AG04450 (cell line): ENCODE measurements at regions not wholly inside any gene's neighbourhood (a gene's known extent, or its start where the extent isn't known, plus 50 kb on each side); places are given as distances from the start of the nearest gene placed in this dataset.

Experiments
- CTCF ChIA-PET: fragments of 300-600, 350-600 bp; formaldehyde crosslinking; extraction: SDS; loops from one replicate; lab custom pipeline; 2022; ENCODE audit warnings: antibody characterized with exemption, inconsistent platforms; lab: Charles Lee
- POLR2A ChIA-PET: fragments of 350-600 bp; formaldehyde crosslinking; extraction: SDS; loops from one replicate; lab custom pipeline; 2021; ENCODE audit warnings: antibody characterized with exemption, inconsistent platforms; lab: Yijun Ruan, JAX
- DNase-seq: peaks from one replicate; pipeline ENCODE4 v3.0.0-alpha.2; 2011; ENCODE audit warnings: low read depth, low spot score
- H3K27ac ChIP-seq: one replicate; pipeline ENCODE4 v1.5.1; 2012; ENCODE audit warnings: low read depth, low read length, control low read depth
- H3K27me3 ChIP-seq: one replicate; pipeline ENCODE4 v1.6.0; 2012; ENCODE audit warnings: low read length; ENCODE audit not compliant: control insufficient read depth, insufficient read depth
- H3K4me3 ChIP-seq: 2 replicates; pipeline ENCODE4 v1.5.1; 2011; ENCODE audit warnings: mild to moderate bottlenecking, low read depth, low read length, control low read depth
- H3K9me3 ChIP-seq: 2 replicates; pipeline ENCODE4 v1.5.1; 2012; ENCODE audit warnings: low read length; ENCODE audit not compliant: control insufficient read depth, insufficient read depth
- CTCF ChIP-seq: IDR thresholded peaks from 2 replicates; pipeline ENCODE4 v1.5.1; 2011; ENCODE audit warnings: low read depth, low read length, control low read depth, inconsistent platforms

GRCh38 chr12:67400742-67401141, 131.6 kb downstream of the CAND1 start:
- no peaks in the 10 kb centered on the region; the same call in 1 of the 2 replicates for H3K9me3 ChIP-seq
- H3K27me3 ChIP-seq: peaks cover 4% of the 10 kb centered on the region
- H3K27ac ChIP-seq: no peak overlapping the region
- ChIA-PET CTCF (no interaction called here), POLR2A (no interaction called here)
- no peak for DNase-seq
- no peak overlapping the region for H3K4me3 ChIP-seq
- TF ChIP-seq CTCF: no peak

- ChIA-PET POLR2A (interaction anchor here (1.0 to 1.1 kb wide), 2 partner anchors 24 to 54 kb away, joined by 3 to 6 read pairs; no protein-coding TSS in a partner anchor), CTCF (interaction anchor here (1.0 to 1.4 kb wide), 2 partner anchors 32 to 54 kb away, joined by 4 to 5 read pairs; no protein-coding TSS in a partner anchor)
- Histone ChIP-seq H3K27ac (no peak overlapping the region), H3K27me3 (no peaks in the 10 kb centered on the region), H3K4me3 (no peak overlapping the region), H3K9me3 (no peaks in the 10 kb centered on the region)
- no peak for DNase-seq
- TF ChIP-seq CTCF: no peak
These were observed 141.1 kb downstream of the CAND1 start for GRCh38 chr12:67410246-67410645.

DNA sequence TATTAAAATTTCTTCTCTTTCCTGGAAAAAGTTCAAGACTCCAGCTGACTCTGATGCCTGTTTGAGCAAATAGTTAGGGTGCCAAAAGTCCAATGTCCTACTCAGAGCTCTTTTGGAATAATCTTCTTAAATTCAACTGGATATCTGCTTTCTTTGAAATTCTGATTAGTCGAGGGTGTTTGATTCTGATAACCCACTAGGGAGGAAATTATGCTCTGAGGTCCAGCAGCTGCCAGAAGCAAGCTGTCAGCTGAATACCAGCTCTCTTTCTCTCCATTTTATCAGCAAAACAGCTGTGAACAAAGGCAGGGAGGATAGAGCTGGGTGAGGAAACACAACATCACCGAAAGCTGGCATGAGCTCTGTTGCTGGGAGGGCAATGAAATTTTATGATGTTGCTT, 141.5 kb downstream of the CAND1 start:
- H3K27ac ChIP-seq: no peak overlapping the region
- CTCF ChIA-PET: interaction anchor here (1.0 to 1.4 kb wide), 2 partner anchors 31 to 55 kb away, joined by 4 to 5 read pairs; no protein-coding TSS in a partner anchor
- TF ChIP-seq CTCF: no peak
- POLR2A ChIA-PET: interaction anchor here (1.0 to 1.1 kb wide), 2 partner anchors 24 to 55 kb away, joined by 3 to 6 read pairs; no protein-coding TSS in a partner anchor
- no peaks in the 10 kb centered on the region for H3K27me3 ChIP-seq
- H3K4me3 ChIP-seq: no peak overlapping the region
- no peaks in the 10 kb centered on the region for H3K9me3 ChIP-seq
- DNase-seq: no peak

DNA sequence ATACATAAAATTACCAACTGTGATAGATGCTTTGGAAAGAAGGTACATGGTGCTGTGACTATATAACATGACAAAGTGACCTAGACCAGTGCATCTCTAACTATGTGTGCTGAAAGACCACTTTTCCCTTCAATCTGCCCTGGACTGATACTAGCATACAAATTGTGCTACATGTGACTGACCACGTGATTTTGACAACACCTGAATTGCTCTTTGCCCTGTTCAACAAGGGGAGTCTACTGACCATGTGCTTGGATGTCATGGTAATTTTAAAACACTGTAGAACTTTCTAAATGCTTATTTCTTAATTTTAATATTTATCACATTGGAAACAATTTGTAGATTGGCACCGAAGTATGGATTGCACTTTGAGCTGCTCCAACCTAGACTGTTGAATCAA, 142.4 kb downstream of the CAND1 start:
- no peaks in the 10 kb centered on the region for H3K9me3 ChIP-seq
- H3K27me3 ChIP-seq: no peaks in the 10 kb centered on the region
- DNase-seq: no peak
- ChIA-PET CTCF (no interaction called here), POLR2A (no interaction called here)
- H3K4me3 ChIP-seq: no peak overlapping the region
- no peak overlapping the region for H3K27ac ChIP-seq
- no peak for TF ChIP-seq CTCF

- Histone ChIP-seq H3K9me3 (no peaks in the 10 kb centered on the region), H3K27ac (no peak overlapping the region), H3K27me3 (no peaks in the 10 kb centered on the region), H3K4me3 (no peak overlapping the region)
- ChIA-PET CTCF (interaction anchor here (1.0 kb wide), 1 partner anchor 57 kb away, joined by 3 read pairs; no protein-coding TSS in a partner anchor), POLR2A (no interaction called here)
- TF ChIP-seq CTCF: no peak
- no peak for DNase-seq
These were observed 144.4 kb downstream of the CAND1 start for GRCh38 chr12:67413577-67413976.
